KBM-7 (cell line): ENCODE measurements at regions not wholly inside any gene's neighbourhood (a gene's known extent, or its start where the extent isn't known, plus 50 kb on each side); places are given as distances from the start of the nearest gene placed in this dataset.

Experiments used
- DNase-seq: peaks from one replicate; pipeline ENCODE4 v3.0.0-alpha.2; 2015
- in situ Hi-C: fragments of 300-500 bp; cut with MboI; formaldehyde crosslinking; loops from 2 replicates; pipeline ENCODE4 v1.14.3; 2020; ENCODE audit warnings: low sequenced_read_pairs, low pct_unique_long_range_greater_than_20kb, mixed read lengths

GRCh38 chr16:86868070-86868469 lies 289.7 kb downstream of the FOXL1 start:
- DNase-seq = no peak
- in situ Hi-C loops = no loop called here

- in situ Hi-C loops = no loop called here
- no peak for DNase-seq
Measured at GRCh38 chr16:86868786-86869185, 290.4 kb downstream of the FOXL1 start.

GRCh38 chr16:86869288-86870022 lies 291.1 kb downstream of the FOXL1 start:
- no peak for DNase-seq
- in situ Hi-C loops = no loop called here

- DNase-seq = no peak
- in situ Hi-C loops = no loop called here
Measured at GRCh38 chr16:86870380-86870779, 292.0 kb downstream of the FOXL1 start.

GRCh38 chr16:86872131-86872530 lies 293.8 kb downstream of the FOXL1 start:
- in situ Hi-C loops = no loop called here
- no peak for DNase-seq

- in situ Hi-C loops = no loop called here
- DNase-seq = no peak
Measured at GRCh38 chr16:86872833-86873232, 294.5 kb downstream of the FOXL1 start.

- in situ Hi-C loops = no loop called here
- peak; percentile 9 for DNase-seq
Measured at GRCh38 chr16:86874141-86874540, 295.8 kb downstream of the FOXL1 start.

- in situ Hi-C loops = no loop called here
- DNase-seq = no peak
Measured at GRCh38 chr16:86876499-86876898, 298.1 kb downstream of the FOXL1 start.

- DNase-seq = no peak
- in situ Hi-C loops = no loop called here
Measured at GRCh38 chr16:86877108-86877507, 298.8 kb downstream of the FOXL1 start.

- in situ Hi-C loops = no loop called here
- no peak for DNase-seq
Measured at GRCh38 chr16:86877835-86878234, 299.5 kb downstream of the FOXL1 start.

- in situ Hi-C loops = no loop called here
Measured at GRCh38 chr16:86878236-86879080, 300.1 kb downstream of the FOXL1 start.

GRCh38 chr16:86879268-86879667 lies 300.9 kb downstream of the FOXL1 start:
- in situ Hi-C loops = no loop called here
- no peak for DNase-seq

More at GRCh38 chr16:86878236-86879080, 300.1 kb downstream of the FOXL1 start:
- no peak for DNase-seq

GRCh38 chr16:86880316-86881117 lies 302.2 kb downstream of the FOXL1 start:
- in situ Hi-C loops = no loop called here
- no peak for DNase-seq

GRCh38 chr16:86881118-86881510 lies 302.8 kb downstream of the FOXL1 start:
- no peak for DNase-seq
- in situ Hi-C loops = no loop called here

GRCh38 chr16:86881861-86882273 lies 303.5 kb downstream of the FOXL1 start:
- in situ Hi-C loops = no loop called here
- no peak for DNase-seq

- in situ Hi-C loops = no loop called here
- DNase-seq = no peak
Measured at GRCh38 chr16:86882586-86883280, 304.4 kb downstream of the FOXL1 start.

GRCh38 chr16:86883583-86884389 lies 305.4 kb downstream of the FOXL1 start:
- in situ Hi-C loops = no loop called here

GRCh38 chr16:86884390-86884650 lies 306.0 kb downstream of the FOXL1 start:
- in situ Hi-C loops = no loop called here
- no peak for DNase-seq

More at GRCh38 chr16:86883583-86884389, 305.4 kb downstream of the FOXL1 start:
- DNase-seq = no peak

GRCh38 chr16:86885139-86885538 lies 306.8 kb downstream of the FOXL1 start:
- DNase-seq = no peak
- in situ Hi-C loops = no loop called here
